Panc1 (cell line): ENCODE measurements at regions not wholly inside any gene's neighbourhood (a gene's known extent, or its start where the extent isn't known, plus 50 kb on each side); places are given as distances from the start of the nearest gene placed in this dataset.

Experiments
- SIN3A ChIP-seq: IDR thresholded peaks from 2 replicates; pipeline ENCODE4 v1.6.1; 2012; ENCODE audit warnings: low read depth, mild to moderate bottlenecking, low read length, moderate library complexity, borderline replicate concordance; ENCODE audit not compliant: insufficient read depth
- TF ChIP-seq, protein P1 (sequence below): fragments of 450-650 bp; IDR thresholded peaks from 2 replicates; pipeline ENCODE4 v1.5.1; 2017; ENCODE audit warnings: mild to moderate bottlenecking
- TF ChIP-seq, protein P2 (sequence below), 2 experiments: IDR thresholded peaks; 2 replicates each; pipeline ENCODE4 v1.6.1; 2011 to 2012; ENCODE audit warnings: low read depth in 2 of 2, control low read depth in 1 of 2, low read length in 1 of 2, mild to moderate bottlenecking in 1 of 2, moderate library complexity in 1 of 2; ENCODE audit not compliant: insufficient read depth in 1 of 2

DNA sequence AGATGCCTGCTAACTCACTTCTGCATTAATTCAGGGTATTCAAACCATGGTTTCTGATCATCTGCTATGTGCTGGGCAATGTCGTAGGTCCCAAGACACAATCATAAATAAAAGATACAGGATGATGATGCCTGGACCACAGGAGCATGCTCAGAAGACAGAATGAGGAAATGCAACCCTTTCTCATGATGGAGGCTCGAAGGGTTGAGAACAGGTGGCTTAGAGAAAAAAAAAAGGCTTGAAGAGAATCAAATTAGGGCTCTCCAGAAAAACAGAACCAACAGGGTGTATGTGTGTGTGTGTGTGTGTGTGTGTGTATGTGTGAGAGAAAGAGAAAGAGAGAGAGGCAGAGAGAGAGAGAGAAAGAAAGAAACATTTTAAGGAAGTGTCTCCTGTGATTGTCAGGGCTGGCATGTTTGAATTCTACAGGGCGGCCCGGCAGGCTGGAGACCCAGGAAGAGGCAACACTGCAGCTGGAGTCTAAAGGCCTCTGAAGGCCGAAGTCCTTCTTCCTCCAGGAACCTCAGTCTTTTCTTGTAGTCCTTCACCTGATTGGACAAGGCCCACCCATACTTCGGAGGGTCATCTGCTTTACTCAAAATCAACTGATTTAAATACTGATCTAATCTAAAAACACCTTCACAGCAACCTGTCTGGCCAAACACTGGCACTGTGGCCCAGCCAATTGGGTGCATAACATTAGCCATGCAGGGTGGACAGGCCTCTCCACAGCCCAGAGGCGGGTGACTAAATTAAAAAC, 143.8 kb downstream of the ERMARD start:
- TF ChIP-seq, protein P1, sequence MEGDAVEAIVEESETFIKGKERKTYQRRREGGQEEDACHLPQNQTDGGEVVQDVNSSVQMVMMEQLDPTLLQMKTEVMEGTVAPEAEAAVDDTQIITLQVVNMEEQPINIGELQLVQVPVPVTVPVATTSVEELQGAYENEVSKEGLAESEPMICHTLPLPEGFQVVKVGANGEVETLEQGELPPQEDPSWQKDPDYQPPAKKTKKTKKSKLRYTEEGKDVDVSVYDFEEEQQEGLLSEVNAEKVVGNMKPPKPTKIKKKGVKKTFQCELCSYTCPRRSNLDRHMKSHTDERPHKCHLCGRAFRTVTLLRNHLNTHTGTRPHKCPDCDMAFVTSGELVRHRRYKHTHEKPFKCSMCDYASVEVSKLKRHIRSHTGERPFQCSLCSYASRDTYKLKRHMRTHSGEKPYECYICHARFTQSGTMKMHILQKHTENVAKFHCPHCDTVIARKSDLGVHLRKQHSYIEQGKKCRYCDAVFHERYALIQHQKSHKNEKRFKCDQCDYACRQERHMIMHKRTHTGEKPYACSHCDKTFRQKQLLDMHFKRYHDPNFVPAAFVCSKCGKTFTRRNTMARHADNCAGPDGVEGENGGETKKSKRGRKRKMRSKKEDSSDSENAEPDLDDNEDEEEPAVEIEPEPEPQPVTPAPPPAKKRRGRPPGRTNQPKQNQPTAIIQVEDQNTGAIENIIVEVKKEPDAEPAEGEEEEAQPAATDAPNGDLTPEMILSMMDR = no peak
- TF ChIP-seq, protein P2, sequence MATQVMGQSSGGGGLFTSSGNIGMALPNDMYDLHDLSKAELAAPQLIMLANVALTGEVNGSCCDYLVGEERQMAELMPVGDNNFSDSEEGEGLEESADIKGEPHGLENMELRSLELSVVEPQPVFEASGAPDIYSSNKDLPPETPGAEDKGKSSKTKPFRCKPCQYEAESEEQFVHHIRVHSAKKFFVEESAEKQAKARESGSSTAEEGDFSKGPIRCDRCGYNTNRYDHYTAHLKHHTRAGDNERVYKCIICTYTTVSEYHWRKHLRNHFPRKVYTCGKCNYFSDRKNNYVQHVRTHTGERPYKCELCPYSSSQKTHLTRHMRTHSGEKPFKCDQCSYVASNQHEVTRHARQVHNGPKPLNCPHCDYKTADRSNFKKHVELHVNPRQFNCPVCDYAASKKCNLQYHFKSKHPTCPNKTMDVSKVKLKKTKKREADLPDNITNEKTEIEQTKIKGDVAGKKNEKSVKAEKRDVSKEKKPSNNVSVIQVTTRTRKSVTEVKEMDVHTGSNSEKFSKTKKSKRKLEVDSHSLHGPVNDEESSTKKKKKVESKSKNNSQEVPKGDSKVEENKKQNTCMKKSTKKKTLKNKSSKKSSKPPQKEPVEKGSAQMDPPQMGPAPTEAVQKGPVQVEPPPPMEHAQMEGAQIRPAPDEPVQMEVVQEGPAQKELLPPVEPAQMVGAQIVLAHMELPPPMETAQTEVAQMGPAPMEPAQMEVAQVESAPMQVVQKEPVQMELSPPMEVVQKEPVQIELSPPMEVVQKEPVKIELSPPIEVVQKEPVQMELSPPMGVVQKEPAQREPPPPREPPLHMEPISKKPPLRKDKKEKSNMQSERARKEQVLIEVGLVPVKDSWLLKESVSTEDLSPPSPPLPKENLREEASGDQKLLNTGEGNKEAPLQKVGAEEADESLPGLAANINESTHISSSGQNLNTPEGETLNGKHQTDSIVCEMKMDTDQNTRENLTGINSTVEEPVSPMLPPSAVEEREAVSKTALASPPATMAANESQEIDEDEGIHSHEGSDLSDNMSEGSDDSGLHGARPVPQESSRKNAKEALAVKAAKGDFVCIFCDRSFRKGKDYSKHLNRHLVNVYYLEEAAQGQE (IDR thresholded peaks at IDR 0.05; ENCODE audit: insufficient read depth in 1 of 2, low read depth in 2 of 2, low read length in 1 of 2) = no peak
- TF ChIP-seq SIN3A = no peak
